GM10248 (cell line): ENCODE measurements at regions not wholly inside any gene's neighbourhood (a gene's known extent, or its start where the extent isn't known, plus 50 kb on each side); places are given as distances from the start of the nearest gene placed in this dataset.

Source experiments
- CTCF ChIA-PET: fragments of 300-600 bp; sonication (Branson Sonifier 250); formaldehyde crosslinking; extraction: SDS; loops from one replicate; lab custom pipeline; 2021; ENCODE audit warnings: antibody characterized with exemption; lab: Yijun Ruan, JAX
- POLR2A ChIA-PET: fragments of 350-650 bp; sonication (Branson Sonifier 250); formaldehyde crosslinking; extraction: SDS; loops from one replicate; lab custom pipeline; 2020; ENCODE audit warnings: antibody characterized with exemption; lab: Yijun Ruan, JAX
- DNase-seq: peaks from one replicate; pipeline ENCODE4 v3.0.0; 2012; ENCODE audit errors: extremely low spot score
- TF ChIP-seq, protein P1 (sequence below): IDR thresholded peaks from 2 replicates; pipeline ENCODE4 v1.5.1; 2012; ENCODE audit warnings: mild to moderate bottlenecking, low read depth; ENCODE audit errors: extremely low read depth, missing control alignments, control extremely low read depth

DNA sequence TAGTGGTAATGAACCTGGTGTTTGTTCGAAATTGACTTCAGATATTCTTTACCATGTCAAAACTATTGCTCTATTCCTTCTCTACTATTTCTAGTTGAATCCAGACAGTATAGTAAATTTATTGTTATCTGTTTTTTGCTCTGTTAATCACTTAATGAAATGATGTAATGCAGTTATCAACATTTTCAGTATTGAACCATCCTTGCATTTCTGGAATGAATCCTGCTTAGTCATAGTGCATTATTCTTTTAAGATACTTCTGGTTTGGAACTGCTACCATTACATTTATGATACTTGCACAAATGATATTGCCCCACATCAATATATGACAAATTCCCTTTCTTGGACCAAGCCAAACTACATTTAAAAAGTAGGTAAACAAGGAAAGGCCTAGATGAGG, 554.0 kb upstream of the KLF4 start:
- ChIA-PET CTCF (no interaction called here), POLR2A (no interaction called here)
- TF ChIP-seq, protein P1, sequence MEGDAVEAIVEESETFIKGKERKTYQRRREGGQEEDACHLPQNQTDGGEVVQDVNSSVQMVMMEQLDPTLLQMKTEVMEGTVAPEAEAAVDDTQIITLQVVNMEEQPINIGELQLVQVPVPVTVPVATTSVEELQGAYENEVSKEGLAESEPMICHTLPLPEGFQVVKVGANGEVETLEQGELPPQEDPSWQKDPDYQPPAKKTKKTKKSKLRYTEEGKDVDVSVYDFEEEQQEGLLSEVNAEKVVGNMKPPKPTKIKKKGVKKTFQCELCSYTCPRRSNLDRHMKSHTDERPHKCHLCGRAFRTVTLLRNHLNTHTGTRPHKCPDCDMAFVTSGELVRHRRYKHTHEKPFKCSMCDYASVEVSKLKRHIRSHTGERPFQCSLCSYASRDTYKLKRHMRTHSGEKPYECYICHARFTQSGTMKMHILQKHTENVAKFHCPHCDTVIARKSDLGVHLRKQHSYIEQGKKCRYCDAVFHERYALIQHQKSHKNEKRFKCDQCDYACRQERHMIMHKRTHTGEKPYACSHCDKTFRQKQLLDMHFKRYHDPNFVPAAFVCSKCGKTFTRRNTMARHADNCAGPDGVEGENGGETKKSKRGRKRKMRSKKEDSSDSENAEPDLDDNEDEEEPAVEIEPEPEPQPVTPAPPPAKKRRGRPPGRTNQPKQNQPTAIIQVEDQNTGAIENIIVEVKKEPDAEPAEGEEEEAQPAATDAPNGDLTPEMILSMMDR = no peak
- no peak for DNase-seq

DNA sequence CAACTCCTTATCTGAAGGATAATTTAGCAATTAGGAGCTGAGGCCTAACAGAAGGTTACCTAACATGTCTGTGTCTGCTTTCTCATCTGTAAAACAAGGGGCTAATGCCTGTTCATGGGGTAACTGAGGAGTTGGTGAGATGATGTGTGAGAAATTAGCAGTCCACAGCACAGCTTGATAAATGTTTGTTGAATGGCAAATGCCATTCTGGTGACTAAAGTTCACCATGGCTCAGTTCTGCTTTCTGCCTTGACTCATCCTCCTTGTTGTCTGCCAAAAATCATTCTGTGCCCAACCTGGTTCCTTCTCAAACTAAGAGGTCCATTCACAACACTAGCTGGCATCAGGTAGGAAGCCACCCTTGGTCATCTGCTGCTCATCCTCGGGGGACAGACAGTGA, 552.0 kb upstream of the KLF4 start:
- no peak for DNase-seq
- POLR2A ChIA-PET = no interaction called here
- TF ChIP-seq, protein P1 = no peak
- CTCF ChIA-PET = interaction anchor here (1.1 kb wide), 1 partner anchor 14 kb away, joined by 3 read pairs; no protein-coding TSS in a partner anchor

DNA sequence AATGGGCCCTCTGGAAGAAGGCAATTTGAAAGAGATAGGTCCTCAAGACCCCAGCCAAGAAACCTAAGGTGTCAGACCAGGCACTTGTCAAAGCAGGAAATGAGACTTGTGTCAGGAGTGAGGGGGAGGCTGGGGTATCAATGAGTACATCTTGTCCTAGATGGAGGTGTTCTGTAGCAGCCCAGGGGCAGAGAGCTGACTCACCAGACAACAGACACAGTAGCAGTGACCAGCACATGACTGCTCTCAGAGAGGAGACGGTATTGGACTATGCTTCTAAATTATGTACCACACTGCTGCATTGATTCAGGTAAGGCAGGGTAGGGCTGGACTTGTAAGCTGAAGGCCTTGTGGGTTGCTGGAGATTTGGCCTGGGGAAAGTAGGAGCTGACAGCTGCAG, 551.2 kb upstream of the KLF4 start:
- DNase-seq = no peak
- CTCF ChIA-PET = interaction anchor here (1.1 kb wide), 1 partner anchor 15 kb away, joined by 3 read pairs; no protein-coding TSS in a partner anchor
- POLR2A ChIA-PET = no interaction called here
- TF ChIP-seq, protein P1 = no peak

DNA sequence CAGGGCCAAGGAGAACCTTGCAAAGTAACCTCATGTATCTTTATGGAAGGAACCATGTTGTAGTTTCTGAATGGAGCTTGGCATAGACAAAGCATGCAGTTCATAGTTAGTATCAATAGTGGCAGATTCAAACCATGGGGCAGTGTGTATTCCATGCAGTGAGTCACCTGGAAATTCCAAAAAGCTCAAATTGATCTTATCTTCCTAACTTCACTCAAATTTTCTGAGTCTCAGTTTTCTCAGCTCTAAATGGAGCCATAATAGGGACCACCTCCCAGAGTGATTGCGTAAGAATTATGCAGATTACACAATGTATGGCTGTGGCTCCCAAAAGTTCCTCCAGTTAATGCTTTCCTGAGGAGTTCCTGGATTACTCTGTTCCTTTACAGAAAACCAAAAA, 549.9 kb upstream of the KLF4 start:
- no peak for DNase-seq
- ChIA-PET CTCF (interaction anchor here (1.0 kb wide), 1 partner anchor 15 kb away, joined by 3 read pairs; no protein-coding TSS in a partner anchor), POLR2A (no interaction called here)
- TF ChIP-seq, protein P1 = no peak

DNA sequence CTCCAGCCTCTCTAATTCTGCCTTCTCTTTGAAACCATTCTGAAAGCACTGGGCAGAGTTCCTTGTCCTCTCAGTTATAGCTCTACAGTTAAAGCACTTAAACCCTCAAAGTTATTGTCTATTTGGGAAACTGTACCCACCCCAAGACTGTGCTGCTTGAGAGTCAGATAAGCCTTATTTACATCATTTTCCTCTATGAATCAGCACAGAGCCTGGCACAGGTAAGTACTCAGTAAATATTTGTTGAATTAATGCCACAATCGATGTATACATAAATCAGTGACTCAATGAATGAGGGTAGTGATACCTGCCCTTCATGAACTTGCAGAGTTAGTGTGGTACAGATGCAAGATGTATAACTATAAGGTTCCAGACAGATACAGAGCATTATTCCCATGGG, 549.4 kb upstream of the KLF4 start:
- TF ChIP-seq, protein P1 = no peak
- CTCF ChIA-PET = interaction anchor here (1.0 kb wide), 1 partner anchor 15 kb away, joined by 3 read pairs; no protein-coding TSS in a partner anchor
- DNase-seq = no peak
- POLR2A ChIA-PET = no interaction called here

DNA sequence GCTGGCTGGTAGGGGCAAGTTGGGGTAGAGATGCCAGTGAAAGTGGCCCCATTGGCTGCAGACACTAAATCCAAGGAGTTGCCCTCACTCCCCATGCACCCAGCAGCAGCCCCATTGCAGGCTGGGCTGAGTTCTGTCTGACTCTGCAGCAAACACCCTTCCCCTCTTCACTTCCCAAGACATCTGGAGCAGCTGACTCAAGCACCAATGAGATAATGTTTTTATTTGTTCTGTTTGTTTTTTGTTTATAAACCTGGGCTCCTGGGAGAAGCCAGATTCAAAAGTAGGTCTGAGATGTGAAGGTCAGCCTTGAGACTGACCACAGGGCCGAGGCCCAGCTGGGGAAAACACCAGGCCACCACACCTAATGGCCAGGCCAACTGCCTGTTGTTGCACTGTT, 545.9 kb upstream of the KLF4 start:
- TF ChIP-seq, protein P1 = no peak
- CTCF ChIA-PET = no interaction called here
- DNase-seq = no peak
- POLR2A ChIA-PET = no interaction called here
